HG03521 (cell line): ENCODE measurements at regions not wholly inside any gene's neighbourhood (a gene's known extent, or its start where the extent isn't known, plus 50 kb on each side); places are given as distances from the start of the nearest gene placed in this dataset.
"Not testable (repeated sequence)": the region's sequence is repeated elsewhere in the genome, so short reads cannot be mapped to it uniquely, and the experiment has no call there.

Experiments used
- ATAC-seq: cut with Tn5 transposase; IDR thresholded peaks from one replicate; pipeline ENCODE4 v1.9.1; 2021; ENCODE audit warnings: mild to moderate bottlenecking, moderate library complexity; ENCODE audit not compliant: unreplicated experiment

DNA sequence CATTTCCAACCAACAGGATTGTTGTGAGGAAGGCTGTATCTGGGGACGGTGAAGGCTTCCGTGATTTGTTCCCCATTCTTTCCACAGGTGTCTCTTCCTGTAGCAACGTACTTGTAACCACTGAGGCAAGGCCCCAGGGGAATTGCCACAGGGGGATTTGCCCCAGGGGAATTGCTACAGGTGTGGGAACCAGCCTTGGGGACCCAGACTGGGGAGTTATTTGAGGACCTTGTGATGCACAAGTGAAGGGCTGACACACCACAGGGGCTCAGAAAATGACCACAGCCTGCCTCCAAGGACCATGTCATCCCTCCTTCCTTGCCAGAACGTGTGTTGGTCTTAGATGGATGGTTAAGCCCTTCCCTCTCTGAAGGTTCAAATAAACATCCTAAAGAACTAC is 131.4 kb upstream of the RGS6 start:
- ATAC-seq: no peak

GRCh38 chr14:71803539-71804260 is 128.5 kb upstream of the RGS6 start:
- no peak for ATAC-seq

DNA sequence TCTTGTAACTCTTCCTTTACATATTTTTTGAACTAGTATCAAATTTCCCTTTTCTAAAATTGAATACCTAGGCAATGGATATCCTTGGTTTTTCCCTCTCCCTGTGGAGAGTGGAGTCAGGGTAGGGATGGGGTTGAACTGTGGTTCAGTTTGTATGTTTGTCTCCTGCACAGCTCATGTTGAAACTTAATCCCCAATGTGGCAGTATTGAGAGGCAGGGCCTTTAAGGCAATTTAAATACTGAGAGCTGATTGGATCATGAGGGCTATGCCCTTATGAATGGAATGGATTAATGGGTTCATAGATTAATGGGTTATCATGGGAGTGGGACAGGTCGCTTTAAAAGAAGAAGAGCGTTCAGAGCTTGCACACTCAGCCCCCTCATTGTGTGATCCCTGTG is 127.2 kb upstream of the RGS6 start:
- no peak for ATAC-seq

DNA sequence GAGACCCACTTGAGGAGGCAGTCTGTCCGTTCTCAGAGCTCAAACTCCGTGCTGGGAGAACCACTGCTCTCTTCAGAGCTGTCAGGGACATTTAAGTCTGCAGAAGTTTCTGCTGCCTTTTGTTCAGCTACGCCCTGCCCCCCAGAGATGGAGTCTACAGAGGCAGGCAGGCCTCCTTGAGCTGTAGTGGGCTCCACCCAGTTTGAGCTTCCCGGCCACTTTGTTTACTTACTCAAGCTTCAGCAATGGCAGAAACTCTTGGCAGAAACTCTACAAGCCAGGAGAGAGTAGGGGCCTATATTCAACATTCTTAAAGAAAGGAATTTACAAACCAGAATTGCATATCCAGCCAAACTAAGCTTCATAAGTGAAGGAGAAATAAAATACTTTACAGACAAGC is 125.2 kb upstream of the RGS6 start:
- ATAC-seq: not testable (repeated sequence)

DNA sequence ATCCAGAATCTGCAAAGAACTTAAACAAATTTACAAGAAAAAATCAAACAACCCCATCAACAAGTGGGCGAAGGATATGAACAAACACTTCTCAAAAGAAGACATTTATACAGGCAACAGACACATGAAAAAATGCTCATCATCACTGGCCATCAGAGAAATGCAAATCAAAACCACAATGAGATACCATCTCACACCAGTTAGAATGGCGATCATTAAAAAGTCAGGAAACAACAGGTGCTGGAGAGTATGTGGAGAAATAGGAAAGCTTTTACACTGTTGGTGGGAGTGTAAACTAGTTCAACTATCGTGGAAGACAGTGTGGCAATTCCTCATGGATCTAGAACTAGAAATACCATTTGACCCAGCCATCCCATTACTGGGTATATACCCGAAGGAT is 121.4 kb upstream of the RGS6 start:
- not testable (repeated sequence) for ATAC-seq

GRCh38 chr14:71812693-71813092 is 119.5 kb upstream of the RGS6 start:
- no peak for ATAC-seq

GRCh38 chr14:71815110-71815509 is 117.1 kb upstream of the RGS6 start:
- no peak for ATAC-seq

DNA sequence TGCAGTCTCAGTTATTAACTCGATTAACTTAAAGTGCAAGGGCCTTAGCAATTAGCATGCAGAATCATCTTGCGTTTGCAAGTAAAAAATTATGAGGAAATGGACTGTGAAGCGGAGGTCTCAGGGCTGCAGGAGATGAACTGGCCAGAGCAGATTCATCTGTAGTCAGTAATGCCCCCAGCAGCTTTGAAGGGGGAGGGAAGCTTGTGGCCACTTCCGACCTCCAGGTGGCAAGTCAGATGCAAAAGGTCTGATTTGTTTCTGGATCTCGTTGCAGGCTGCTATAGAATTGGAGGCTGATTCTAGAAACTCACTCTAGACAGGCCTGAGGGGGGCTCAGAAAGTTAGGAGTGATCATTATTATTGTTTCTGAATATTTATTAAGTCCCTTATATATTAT is 107.4 kb upstream of the RGS6 start:
- no peak for ATAC-seq

DNA sequence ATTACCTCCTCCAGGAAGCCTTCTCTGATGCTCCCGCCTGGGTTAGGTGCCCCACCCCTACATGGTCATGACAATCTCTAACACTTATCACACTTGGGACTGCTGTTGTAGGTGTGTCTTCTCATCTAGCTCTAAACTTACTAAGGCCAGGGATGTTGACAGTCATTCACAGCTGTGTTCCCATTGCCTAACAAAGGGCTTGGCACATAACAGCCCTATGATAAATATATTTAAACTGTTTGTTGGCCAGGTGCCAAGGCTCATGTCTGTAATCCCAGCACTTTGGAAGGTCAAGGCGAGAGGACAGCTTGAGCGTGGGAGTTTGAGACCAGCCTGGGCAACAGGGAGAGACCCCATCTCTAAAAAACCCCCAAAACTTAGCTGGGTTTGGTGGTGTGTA is 98.8 kb upstream of the RGS6 start:
- no peak for ATAC-seq

DNA sequence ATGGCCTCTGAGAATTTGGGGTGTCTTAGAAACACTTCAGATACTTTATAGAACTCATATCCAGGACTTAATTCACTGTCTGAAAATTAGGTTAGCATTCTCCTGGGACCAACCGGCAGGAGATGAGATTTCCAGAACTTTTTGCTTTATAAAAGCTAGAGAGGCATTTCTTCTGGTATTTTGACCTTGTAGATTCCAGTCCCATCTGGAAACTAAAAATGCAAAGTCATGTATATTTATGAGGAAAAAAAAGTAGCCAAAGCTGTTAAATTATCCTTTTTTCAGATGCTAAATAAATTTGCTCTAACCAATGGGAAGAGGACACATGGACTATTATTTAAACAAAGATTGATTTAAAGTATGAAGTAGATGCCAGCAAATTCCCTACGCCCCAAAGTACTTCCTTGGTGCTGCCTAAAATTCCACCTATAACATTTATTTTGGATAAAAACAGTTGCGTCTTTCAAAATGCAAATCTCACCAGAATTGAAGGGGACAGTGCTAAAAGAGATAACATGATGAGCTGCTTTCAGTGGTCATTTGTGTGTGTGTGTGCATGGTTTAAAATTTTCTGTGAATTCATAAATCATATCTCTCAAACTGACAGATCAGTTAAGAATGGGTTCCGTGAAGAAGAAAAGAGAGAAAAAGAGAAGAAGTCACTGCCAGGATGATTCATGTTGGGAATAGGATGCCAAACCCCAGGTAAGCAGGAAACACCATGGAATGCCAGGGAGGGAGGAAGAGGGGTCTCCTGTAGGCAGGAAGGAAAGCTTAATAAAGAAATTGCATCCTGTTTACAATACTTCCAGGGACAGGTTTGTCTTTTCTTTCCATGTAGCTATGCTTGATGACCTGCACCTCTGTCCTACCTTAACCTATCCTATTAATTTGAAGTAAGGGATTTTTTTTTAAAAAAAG is 97.7 kb upstream of the RGS6 start:
- ATAC-seq: no peak

- ATAC-seq: no peak
Measured at GRCh38 chr14:71852181-71852580, 80.0 kb upstream of the RGS6 start.

DNA sequence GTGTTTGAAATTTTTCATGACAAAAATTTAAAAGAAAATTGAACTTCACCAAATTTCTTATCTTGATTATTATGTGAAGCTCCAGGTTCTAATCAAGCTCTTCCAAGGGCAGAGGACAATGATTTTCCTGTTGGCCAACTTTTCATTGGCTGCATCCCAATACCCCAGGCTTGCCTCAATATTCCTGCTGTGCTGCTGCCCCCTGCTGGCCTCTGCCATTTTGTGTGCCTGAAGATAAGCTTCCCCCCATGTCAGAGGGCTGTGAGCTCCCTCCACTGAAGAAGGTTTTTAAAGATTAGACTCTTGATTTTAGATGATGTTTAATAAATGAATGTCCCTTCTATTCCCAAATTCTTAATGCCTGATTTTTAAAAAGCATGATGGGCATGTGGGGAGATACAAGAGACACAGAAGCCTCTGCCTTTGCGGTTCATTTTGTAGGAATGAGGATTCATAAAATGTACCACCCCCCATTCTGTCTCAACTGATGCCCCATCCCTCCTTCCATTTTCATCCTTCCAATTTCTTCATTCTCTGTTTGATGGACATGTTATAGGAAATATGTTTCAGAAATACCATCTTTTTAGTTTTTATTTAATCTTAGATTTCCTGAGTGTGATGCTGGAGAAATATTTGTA is 76.7 kb upstream of the RGS6 start:
- ATAC-seq: no peak

GRCh38 chr14:71856199-71856919 is 75.9 kb upstream of the RGS6 start:
- no peak for ATAC-seq

DNA sequence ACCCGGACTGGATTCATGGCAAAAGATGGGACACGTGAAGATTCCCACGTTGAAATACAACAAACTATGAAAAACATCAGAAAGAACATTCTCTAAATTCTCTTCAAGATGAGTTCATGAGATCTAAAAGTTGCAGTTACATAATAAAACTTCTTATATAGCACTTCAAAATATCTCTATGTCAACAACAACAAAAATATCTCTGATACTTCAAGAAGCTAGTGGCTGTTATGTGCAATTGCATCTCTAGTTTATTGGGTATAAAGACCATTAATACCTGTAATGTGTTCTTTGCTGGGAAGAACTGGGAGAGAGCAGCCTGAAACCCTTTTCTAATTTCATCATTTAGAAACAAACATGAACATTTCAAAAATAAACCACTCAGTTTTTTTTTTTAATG is 69.2 kb upstream of the RGS6 start:
- ATAC-seq: no peak

DNA sequence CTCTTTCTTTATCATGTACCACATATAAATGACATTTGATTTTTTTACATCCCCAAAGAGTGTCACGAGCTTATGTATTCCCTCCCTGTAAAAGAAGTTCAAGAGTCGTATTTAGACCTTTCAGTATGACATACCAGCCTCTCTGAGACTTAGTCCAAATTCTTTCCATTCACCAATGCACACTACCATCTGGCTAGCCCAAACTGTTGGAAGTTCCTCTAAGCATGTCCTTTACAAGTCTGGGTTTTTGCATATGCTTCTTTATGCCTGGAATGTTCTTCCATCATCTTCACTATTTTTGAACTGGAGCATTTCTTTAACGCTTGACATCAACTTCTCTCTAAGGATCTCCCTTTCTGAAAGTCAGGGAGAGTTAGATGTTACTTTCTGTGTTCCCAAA is 68.5 kb upstream of the RGS6 start:
- no peak for ATAC-seq
